WTC11 (cell line): ENCODE measurements at regions not wholly inside any gene's neighbourhood (a gene's known extent, or its start where the extent isn't known, plus 50 kb on each side); places are given as distances from the start of the nearest gene placed in this dataset.

Source experiments
- ATAC-seq: fragments of 200-7000 bp; cut with Tn5 transposase; 2 replicates; pipeline ENCODE4 v1.10.0; 2021; ENCODE audit warnings: mild to moderate bottlenecking, moderate library complexity
- CTCF ChIA-PET: fragments of 300-600 bp; sonication (Branson Sonifier 250); formaldehyde crosslinking; loops from one replicate; lab custom pipeline; 2021; ENCODE audit warnings: antibody characterized with exemption; lab: Charles Lee
- POLR2A ChIA-PET: fragments of 350-600 bp; sonication (Branson Sonifier 250); formaldehyde crosslinking; loops from one replicate; lab custom pipeline; 2021; ENCODE audit warnings: antibody characterized with exemption; lab: Charles Lee
- DNase-seq: peaks from one replicate; pipeline ENCODE4 v3.0.0; 2021; ENCODE audit warnings: low spot score
- H3K27ac Mint-ChIP-seq: 2 replicates; pipeline ENCODE4 v1.8.0; 2021; ENCODE audit warnings: mixed read lengths
- H3K27me3 Mint-ChIP-seq: 2 replicates; pipeline ENCODE4 v1.8.0; 2021; ENCODE audit warnings: low read depth, mild to moderate bottlenecking, moderate library complexity, mixed read lengths
- H3K36me3 Mint-ChIP-seq: 2 replicates; pipeline ENCODE4 v1.8.0; 2021; ENCODE audit warnings: mixed read lengths
- H3K4me1 Mint-ChIP-seq: 2 replicates; pipeline ENCODE4 v1.8.0; 2022; ENCODE audit warnings: mixed read lengths
- H3K4me3 Mint-ChIP-seq: 2 replicates; pipeline ENCODE4 v1.8.0; 2021; ENCODE audit warnings: mild to moderate bottlenecking, moderate library complexity, mixed read lengths
- H3K9me3 Mint-ChIP-seq: 2 replicates; pipeline ENCODE4 v1.8.0; 2021; ENCODE audit warnings: mixed read lengths
- CDX4 ChIP-seq: fragments of 250-450 bp; sonication (Bioruptor Pico); IDR thresholded peaks from 2 replicates; pipeline ENCODE4 v1.9.0; 2021; ENCODE audit warnings: moderate library complexity, mild to moderate bottlenecking, inconsistent platforms, borderline replicate concordance
- CREM ChIP-seq: sonication (generic); formaldehyde crosslinking; IDR thresholded peaks from 2 replicates; pipeline ENCODE4 v1.8.1; 2022; ENCODE audit warnings: mild to moderate bottlenecking, missing genetic modification reagents, moderate library complexity
- E2F1 ChIP-seq: sonication (generic); formaldehyde crosslinking; IDR thresholded peaks from 2 replicates; pipeline ENCODE4 v1.8.0; 2022; ENCODE audit warnings: mild to moderate bottlenecking, missing genetic modification reagents
- ESRRA ChIP-seq: sonication (generic); formaldehyde crosslinking; IDR thresholded peaks from 2 replicates; pipeline ENCODE4 v1.8.1; 2022; ENCODE audit warnings: mild to moderate bottlenecking, missing genetic modification reagents, borderline replicate concordance
- MAX ChIP-seq: sonication (generic); formaldehyde crosslinking; IDR thresholded peaks from 2 replicates; pipeline ENCODE4 v1.8.0; 2022; ENCODE audit warnings: mild to moderate bottlenecking, missing genetic modification reagents
- MLX ChIP-seq: sonication (generic); formaldehyde crosslinking; IDR thresholded peaks from 2 replicates; pipeline ENCODE4 v1.8.1; 2023; ENCODE audit warnings: mild to moderate bottlenecking, missing genetic modification reagents, moderate library complexity
- MYBL2 ChIP-seq: sonication (generic); formaldehyde crosslinking; IDR thresholded peaks from 2 replicates; pipeline ENCODE4 v1.8.1; 2023; ENCODE audit warnings: mild to moderate bottlenecking, moderate library complexity, missing genetic modification reagents
- NR2C2 ChIP-seq: sonication (generic); formaldehyde crosslinking; IDR thresholded peaks from 2 replicates; pipeline ENCODE4 v1.8.0; 2022; ENCODE audit warnings: mild to moderate bottlenecking, missing genetic modification reagents
- RORB ChIP-seq: fragments of 250-450 bp; sonication (Bioruptor Pico); IDR thresholded peaks from 2 replicates; pipeline ENCODE4 v1.9.0; 2021; ENCODE audit warnings: mild to moderate bottlenecking
- SOX15 ChIP-seq: fragments of 250-450 bp; sonication (Bioruptor Pico); IDR thresholded peaks from 2 replicates; pipeline ENCODE4 v1.9.0; 2021; ENCODE audit warnings: mild to moderate bottlenecking
- SP1 ChIP-seq: sonication (generic); formaldehyde crosslinking; conservative IDR thresholded peaks from 2 replicates; pipeline ENCODE4 v1.8.1; 2022; ENCODE audit warnings: missing genetic modification reagents
- TF ChIP-seq, protein P1 (sequence below): fragments of 250-450 bp; sonication (Bioruptor Pico); conservative IDR thresholded peaks from 2 replicates; pipeline ENCODE4 v1.9.0; 2021; ENCODE audit warnings: mild to moderate bottlenecking
- TF ChIP-seq, protein P2 (sequence below): sonication (generic); formaldehyde crosslinking; IDR thresholded peaks from 2 replicates; pipeline ENCODE4 v1.8.0; 2023; ENCODE audit warnings: missing genetic modification reagents, mild to moderate bottlenecking, borderline replicate concordance
- TF ChIP-seq, protein P3 (sequence below): fragments of 250-450 bp; sonication (Bioruptor Pico); IDR thresholded peaks from 2 replicates; pipeline ENCODE4 v1.9.0; 2021; ENCODE audit warnings: mild to moderate bottlenecking
- TF ChIP-seq, protein P4 (sequence below): fragments of 200-600 bp; IDR thresholded peaks from 2 replicates; pipeline ENCODE4 v1.8.0; 2022; ENCODE audit warnings: antibody characterized with exemption

DNA sequence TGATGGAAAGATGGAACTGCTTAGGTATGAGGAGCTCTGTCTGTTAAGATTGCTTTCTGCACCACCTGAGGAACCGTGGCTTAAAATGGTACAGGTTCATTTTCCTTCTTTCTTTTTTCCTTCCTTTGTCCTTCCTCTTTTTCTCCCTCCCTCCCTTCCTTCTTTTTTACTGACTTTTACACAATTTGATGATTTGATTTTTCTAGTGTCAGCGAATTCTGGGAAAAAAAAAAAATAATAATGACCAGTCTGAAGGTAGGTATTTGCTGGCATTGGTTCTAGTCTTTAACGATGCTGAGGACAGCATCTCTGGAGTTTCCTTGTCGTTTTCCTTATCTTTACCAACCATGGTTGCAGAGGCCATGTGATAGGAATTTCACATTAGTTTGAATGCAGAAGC is 613.5 kb downstream of the EDEM1 start:
- ATAC-seq (no peak), DNase-seq (no peak)
- TF ChIP-seq RORB = no peak
- TF ChIP-seq NR2C2 = no peak
- TF ChIP-seq CREM (CRISPR knock-in tag) = no peak
- TF ChIP-seq, protein P1, sequence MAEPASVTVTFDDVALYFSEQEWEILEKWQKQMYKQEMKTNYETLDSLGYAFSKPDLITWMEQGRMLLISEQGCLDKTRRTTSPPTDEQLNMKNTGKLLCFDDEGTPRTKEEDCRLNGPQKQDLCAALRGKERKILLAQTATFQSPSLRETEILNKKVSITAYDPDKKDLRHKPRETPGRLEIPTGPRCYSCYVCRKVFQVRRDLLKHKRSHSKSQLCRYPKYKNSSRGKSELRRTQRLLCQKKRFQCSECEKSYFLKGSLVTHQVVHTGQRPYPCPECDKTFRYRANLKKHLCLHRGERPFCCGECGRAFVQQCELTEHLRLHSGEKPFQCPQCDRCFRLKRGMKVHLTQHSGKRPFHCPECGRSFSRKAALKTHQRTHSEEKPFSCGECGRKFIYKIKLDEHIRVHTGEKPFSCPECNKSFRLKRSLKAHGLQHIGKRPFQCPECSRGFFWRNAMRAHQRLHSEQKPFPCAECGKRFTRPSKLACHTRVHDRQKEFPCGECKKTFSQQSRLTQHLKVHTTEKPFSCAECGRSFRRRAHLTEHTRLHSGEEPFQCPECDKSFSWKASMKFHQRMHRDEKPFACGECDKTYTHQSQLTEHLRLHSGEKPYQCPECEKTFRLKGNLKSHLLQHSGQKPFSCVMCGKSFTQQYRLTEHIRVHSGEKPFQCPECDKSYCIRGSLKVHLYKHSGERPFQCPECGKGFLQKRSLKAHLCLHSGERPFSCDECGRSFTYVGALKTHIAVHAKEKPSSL (CRISPR knock-in tag) = no peak
- no peak for TF ChIP-seq E2F1 (CRISPR knock-in tag)
- no peak for TF ChIP-seq MLX (CRISPR knock-in tag)
- TF ChIP-seq, protein P2, sequence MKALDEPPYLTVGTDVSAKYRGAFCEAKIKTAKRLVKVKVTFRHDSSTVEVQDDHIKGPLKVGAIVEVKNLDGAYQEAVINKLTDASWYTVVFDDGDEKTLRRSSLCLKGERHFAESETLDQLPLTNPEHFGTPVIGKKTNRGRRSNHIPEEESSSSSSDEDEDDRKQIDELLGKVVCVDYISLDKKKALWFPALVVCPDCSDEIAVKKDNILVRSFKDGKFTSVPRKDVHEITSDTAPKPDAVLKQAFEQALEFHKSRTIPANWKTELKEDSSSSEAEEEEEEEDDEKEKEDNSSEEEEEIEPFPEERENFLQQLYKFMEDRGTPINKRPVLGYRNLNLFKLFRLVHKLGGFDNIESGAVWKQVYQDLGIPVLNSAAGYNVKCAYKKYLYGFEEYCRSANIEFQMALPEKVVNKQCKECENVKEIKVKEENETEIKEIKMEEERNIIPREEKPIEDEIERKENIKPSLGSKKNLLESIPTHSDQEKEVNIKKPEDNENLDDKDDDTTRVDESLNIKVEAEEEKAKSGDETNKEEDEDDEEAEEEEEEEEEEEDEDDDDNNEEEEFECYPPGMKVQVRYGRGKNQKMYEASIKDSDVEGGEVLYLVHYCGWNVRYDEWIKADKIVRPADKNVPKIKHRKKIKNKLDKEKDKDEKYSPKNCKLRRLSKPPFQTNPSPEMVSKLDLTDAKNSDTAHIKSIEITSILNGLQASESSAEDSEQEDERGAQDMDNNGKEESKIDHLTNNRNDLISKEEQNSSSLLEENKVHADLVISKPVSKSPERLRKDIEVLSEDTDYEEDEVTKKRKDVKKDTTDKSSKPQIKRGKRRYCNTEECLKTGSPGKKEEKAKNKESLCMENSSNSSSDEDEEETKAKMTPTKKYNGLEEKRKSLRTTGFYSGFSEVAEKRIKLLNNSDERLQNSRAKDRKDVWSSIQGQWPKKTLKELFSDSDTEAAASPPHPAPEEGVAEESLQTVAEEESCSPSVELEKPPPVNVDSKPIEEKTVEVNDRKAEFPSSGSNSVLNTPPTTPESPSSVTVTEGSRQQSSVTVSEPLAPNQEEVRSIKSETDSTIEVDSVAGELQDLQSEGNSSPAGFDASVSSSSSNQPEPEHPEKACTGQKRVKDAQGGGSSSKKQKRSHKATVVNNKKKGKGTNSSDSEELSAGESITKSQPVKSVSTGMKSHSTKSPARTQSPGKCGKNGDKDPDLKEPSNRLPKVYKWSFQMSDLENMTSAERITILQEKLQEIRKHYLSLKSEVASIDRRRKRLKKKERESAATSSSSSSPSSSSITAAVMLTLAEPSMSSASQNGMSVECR = no peak
- TF ChIP-seq, protein P3, sequence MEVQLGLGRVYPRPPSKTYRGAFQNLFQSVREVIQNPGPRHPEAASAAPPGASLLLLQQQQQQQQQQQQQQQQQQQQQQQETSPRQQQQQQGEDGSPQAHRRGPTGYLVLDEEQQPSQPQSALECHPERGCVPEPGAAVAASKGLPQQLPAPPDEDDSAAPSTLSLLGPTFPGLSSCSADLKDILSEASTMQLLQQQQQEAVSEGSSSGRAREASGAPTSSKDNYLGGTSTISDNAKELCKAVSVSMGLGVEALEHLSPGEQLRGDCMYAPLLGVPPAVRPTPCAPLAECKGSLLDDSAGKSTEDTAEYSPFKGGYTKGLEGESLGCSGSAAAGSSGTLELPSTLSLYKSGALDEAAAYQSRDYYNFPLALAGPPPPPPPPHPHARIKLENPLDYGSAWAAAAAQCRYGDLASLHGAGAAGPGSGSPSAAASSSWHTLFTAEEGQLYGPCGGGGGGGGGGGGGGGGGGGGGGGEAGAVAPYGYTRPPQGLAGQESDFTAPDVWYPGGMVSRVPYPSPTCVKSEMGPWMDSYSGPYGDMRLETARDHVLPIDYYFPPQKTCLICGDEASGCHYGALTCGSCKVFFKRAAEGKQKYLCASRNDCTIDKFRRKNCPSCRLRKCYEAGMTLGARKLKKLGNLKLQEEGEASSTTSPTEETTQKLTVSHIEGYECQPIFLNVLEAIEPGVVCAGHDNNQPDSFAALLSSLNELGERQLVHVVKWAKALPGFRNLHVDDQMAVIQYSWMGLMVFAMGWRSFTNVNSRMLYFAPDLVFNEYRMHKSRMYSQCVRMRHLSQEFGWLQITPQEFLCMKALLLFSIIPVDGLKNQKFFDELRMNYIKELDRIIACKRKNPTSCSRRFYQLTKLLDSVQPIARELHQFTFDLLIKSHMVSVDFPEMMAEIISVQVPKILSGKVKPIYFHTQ (CRISPR knock-in tag) = no peak
- TF ChIP-seq, protein P4, sequence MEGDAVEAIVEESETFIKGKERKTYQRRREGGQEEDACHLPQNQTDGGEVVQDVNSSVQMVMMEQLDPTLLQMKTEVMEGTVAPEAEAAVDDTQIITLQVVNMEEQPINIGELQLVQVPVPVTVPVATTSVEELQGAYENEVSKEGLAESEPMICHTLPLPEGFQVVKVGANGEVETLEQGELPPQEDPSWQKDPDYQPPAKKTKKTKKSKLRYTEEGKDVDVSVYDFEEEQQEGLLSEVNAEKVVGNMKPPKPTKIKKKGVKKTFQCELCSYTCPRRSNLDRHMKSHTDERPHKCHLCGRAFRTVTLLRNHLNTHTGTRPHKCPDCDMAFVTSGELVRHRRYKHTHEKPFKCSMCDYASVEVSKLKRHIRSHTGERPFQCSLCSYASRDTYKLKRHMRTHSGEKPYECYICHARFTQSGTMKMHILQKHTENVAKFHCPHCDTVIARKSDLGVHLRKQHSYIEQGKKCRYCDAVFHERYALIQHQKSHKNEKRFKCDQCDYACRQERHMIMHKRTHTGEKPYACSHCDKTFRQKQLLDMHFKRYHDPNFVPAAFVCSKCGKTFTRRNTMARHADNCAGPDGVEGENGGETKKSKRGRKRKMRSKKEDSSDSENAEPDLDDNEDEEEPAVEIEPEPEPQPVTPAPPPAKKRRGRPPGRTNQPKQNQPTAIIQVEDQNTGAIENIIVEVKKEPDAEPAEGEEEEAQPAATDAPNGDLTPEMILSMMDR = no peak
- no peak for TF ChIP-seq SOX15 (CRISPR knock-in tag)
- no peak for TF ChIP-seq MAX (CRISPR knock-in tag)
- TF ChIP-seq CDX4 (CRISPR knock-in tag) = no peak
- TF ChIP-seq MYBL2 = no peak
- no peak for TF ChIP-seq SP1 (CRISPR knock-in tag)
- TF ChIP-seq ESRRA (CRISPR knock-in tag) = no peak
- Mint-ChIP-seq H3K4me3 (no peak overlapping the region), H3K9me3 (peaks cover 47% of the 10 kb centered on the region), H3K27ac (no peak overlapping the region), H3K27me3 (no peaks in the 10 kb centered on the region; the same call in 1 of the 2 replicates), H3K36me3 (peaks cover 7% of the 10 kb centered on the region), H3K4me1 (no peaks in the 10 kb centered on the region)
- ChIA-PET CTCF (no interaction called here), POLR2A (no interaction called here)
